ENCODE measurements at regions not wholly inside any gene's neighbourhood (a gene's known extent, or its start where the extent isn't known, plus 50 kb on each side); places are given as distances from the start of the nearest gene placed in this dataset.

DNA sequence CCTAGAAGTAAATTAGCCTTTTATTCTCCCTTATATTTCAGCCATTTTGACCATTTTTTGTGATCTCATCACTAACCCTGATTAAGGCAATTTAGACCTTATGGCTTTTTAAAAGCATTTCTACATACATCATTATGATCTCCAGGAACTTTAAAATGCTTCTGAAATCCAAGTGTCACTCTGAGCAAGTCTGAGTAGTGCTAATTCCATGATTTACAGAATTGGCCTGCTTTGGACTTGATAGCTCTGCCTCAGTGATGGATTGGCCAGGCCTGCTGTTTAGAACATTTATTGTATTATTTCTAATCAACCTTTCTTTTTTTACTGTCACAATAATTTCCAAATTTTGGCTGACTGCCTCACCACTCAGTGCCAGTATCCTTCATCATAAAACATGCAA is 116.4 kb downstream of the KCNA4 start:
- no peak for TF ChIP-seq NFRKB (IDR thresholded peaks at IDR 0.05)
- no peak for TF ChIP-seq SUZ12 (IDR thresholded peaks at IDR 0.05)
- TF ChIP-seq ELF4 (IDR thresholded peaks at IDR 0.05) = no peak
- TF ChIP-seq BHLHE40 (IDR thresholded peaks at IDR 0.05; ENCODE audit: borderline replicate concordance) = no peak
- no peak for TF ChIP-seq FOXK2 (IDR thresholded peaks at IDR 0.05)
- TF ChIP-seq, protein P1, sequence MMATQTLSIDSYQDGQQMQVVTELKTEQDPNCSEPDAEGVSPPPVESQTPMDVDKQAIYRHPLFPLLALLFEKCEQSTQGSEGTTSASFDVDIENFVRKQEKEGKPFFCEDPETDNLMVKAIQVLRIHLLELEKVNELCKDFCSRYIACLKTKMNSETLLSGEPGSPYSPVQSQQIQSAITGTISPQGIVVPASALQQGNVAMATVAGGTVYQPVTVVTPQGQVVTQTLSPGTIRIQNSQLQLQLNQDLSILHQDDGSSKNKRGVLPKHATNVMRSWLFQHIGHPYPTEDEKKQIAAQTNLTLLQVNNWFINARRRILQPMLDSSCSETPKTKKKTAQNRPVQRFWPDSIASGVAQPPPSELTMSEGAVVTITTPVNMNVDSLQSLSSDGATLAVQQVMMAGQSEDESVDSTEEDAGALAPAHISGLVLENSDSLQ (IDR thresholded peaks at IDR 0.05) = no peak
- no peak for TF ChIP-seq FOXM1 (IDR thresholded peaks at IDR 0.05; ENCODE audit: borderline replicate concordance)
- no peak for TF ChIP-seq SP1 (IDR thresholded peaks at IDR 0.05)
- TF ChIP-seq LEF1 (IDR thresholded peaks at IDR 0.05; ENCODE audit: borderline replicate concordance) = no peak
- no peak for TF ChIP-seq FOXA1 (IDR thresholded peaks at IDR 0.05)
- TF ChIP-seq L3MBTL2 (conservative IDR thresholded peaks at IDR 0.05) = no peak
- TF ChIP-seq ARNT (IDR thresholded peaks at IDR 0.05) = no peak
